H9 (cell line): ENCODE measurements at regions not wholly inside any gene's neighbourhood (a gene's known extent, or its start where the extent isn't known, plus 50 kb on each side); places are given as distances from the start of the nearest gene placed in this dataset.

Experiments used
- DNase-seq: peaks from one replicate; pipeline ENCODE4 v3.0.0-alpha.2; 2017
- H2AFZ ChIP-seq: one replicate; pipeline ENCODE4 v1.6.1; 2013; ENCODE audit warnings: mild to moderate bottlenecking, low read length, control low read depth, moderate library complexity
- H2AK5ac ChIP-seq: 2 replicates; pipeline ENCODE4 v1.6.1; 2013; ENCODE audit warnings: low read length, control low read depth, mixed read lengths; ENCODE audit not compliant: insufficient read length
- H2BK120ac ChIP-seq: one replicate; pipeline ENCODE4 v1.6.1; 2013; ENCODE audit warnings: low read depth, mild to moderate bottlenecking, low read length, control low read depth, inconsistent platforms; ENCODE audit not compliant: poor library complexity, severe bottlenecking
- H2BK12ac ChIP-seq: 2 replicates; pipeline ENCODE4 v1.6.1; 2013; ENCODE audit warnings: low read length, control low read depth, mixed read lengths, low read depth; ENCODE audit not compliant: insufficient read length
- H2BK15ac ChIP-seq: 2 replicates; pipeline ENCODE4 v1.6.1; 2013; ENCODE audit warnings: low read depth, low read length, control low read depth
- H2BK20ac ChIP-seq: one replicate; pipeline ENCODE4 v1.6.1; 2013; ENCODE audit warnings: low read depth, mild to moderate bottlenecking, low read length, control low read depth, inconsistent platforms; ENCODE audit not compliant: poor library complexity, severe bottlenecking
- H2BK5ac ChIP-seq: 2 replicates; pipeline ENCODE4 v1.6.1; 2013; ENCODE audit warnings: low read length, control low read depth, mixed read lengths; ENCODE audit not compliant: insufficient read length
- H3K14ac ChIP-seq: 2 replicates; pipeline ENCODE4 v1.6.1; 2013; ENCODE audit warnings: low read length, control low read depth; ENCODE audit not compliant: insufficient read depth
- H3K18ac ChIP-seq: 2 replicates; pipeline ENCODE4 v1.6.1; 2013; ENCODE audit warnings: low read depth, mild to moderate bottlenecking, mixed read lengths, low read length, control low read depth; ENCODE audit not compliant: insufficient read length
- H3K23ac ChIP-seq: 2 replicates; pipeline ENCODE4 v1.6.1; 2013; ENCODE audit warnings: low read length, control low read depth, mixed read lengths, low read depth; ENCODE audit not compliant: insufficient read length
- H3K23me2 ChIP-seq: 2 replicates; pipeline ENCODE4 v1.6.1; 2013; ENCODE audit warnings: low read depth, mild to moderate bottlenecking, mixed read lengths, low read length, control low read depth; ENCODE audit not compliant: insufficient read length, poor library complexity, severe bottlenecking
- H3K27ac ChIP-seq: 2 replicates; pipeline ENCODE4 v1.5.1; 2013; ENCODE audit warnings: low read length, control low read depth, mixed read lengths, low read depth; ENCODE audit not compliant: insufficient read length
- H3K27me3 ChIP-seq: 2 replicates; pipeline ENCODE4 v1.6.1; 2013; ENCODE audit warnings: low read length, control low read depth, inconsistent platforms; ENCODE audit not compliant: insufficient read depth
- H3K4ac ChIP-seq: 2 replicates; pipeline ENCODE4 v1.6.1; 2013; ENCODE audit warnings: low read depth, mild to moderate bottlenecking, control low read depth, inconsistent platforms, low read length, moderate library complexity
- H3K4me1 ChIP-seq: 2 replicates; pipeline ENCODE4 v1.6.1; 2013; ENCODE audit warnings: low read length, control low read depth, inconsistent platforms; ENCODE audit not compliant: insufficient read depth
- H3K4me2 ChIP-seq: 2 replicates; pipeline ENCODE4 v1.6.1; 2013; ENCODE audit warnings: low read length, control low read depth, mixed read lengths; ENCODE audit not compliant: insufficient read length, insufficient read depth
- H3K56ac ChIP-seq: 2 replicates; pipeline ENCODE4 v1.6.1; 2013; ENCODE audit warnings: low read depth, mild to moderate bottlenecking, mixed read lengths, low read length, control low read depth; ENCODE audit not compliant: insufficient read length
- H3K79me1 ChIP-seq: 2 replicates; pipeline ENCODE4 v1.6.1; 2013; ENCODE audit warnings: low read depth, mild to moderate bottlenecking, moderate library complexity, low read length, control low read depth, inconsistent platforms; ENCODE audit not compliant: insufficient read depth, poor library complexity, severe bottlenecking
- H3K79me2 ChIP-seq: 2 replicates; pipeline ENCODE4 v1.6.1; 2013; ENCODE audit warnings: low read length, control low read depth, inconsistent platforms; ENCODE audit not compliant: insufficient read depth
- H3K9ac ChIP-seq: 2 replicates; pipeline ENCODE4 v1.6.1; 2013; ENCODE audit warnings: low read length, control low read depth, mixed read lengths; ENCODE audit not compliant: insufficient read length; ENCODE audit errors: extremely low read depth
- H3K9me3 ChIP-seq: one replicate; pipeline ENCODE4 v1.6.1; 2013; ENCODE audit warnings: low read depth, low read length, inconsistent platforms; ENCODE audit not compliant: control insufficient read depth
- H3T11ph ChIP-seq: one replicate; pipeline ENCODE4 v1.6.1; 2013; ENCODE audit warnings: mild to moderate bottlenecking, low read length, control low read depth, inconsistent platforms
- H4K20me1 ChIP-seq: one replicate; pipeline ENCODE4 v1.6.1; 2013; ENCODE audit not compliant: control insufficient read depth, insufficient read length, insufficient read depth
- H4K5ac ChIP-seq: 2 replicates; pipeline ENCODE4 v1.6.1; 2013; ENCODE audit warnings: low read depth, mild to moderate bottlenecking, mixed read lengths, low read length, control low read depth; ENCODE audit not compliant: insufficient read length
- H4K8ac ChIP-seq: replicated peaks from 2 replicates; pipeline ENCODE4 v1.6.1; 2013; ENCODE audit warnings: low read length, control low read depth, mixed read lengths, low read depth; ENCODE audit not compliant: insufficient read length
- H4K91ac ChIP-seq: 2 replicates; pipeline ENCODE4 v1.6.1; 2013; ENCODE audit warnings: low read depth, mild to moderate bottlenecking, moderate library complexity, mixed read lengths, low read length, control low read depth; ENCODE audit not compliant: insufficient read length
- H3K27ac Mint-ChIP-seq, 3 experiments: 2 replicates in 2 of 3; 3 replicates in 1 of 3; pipeline ENCODE4 v1.8.0; 2020 to 2021; ENCODE audit warnings: mixed read lengths in 3 of 3, mild to moderate bottlenecking in 1 of 3, moderate library complexity in 1 of 3
- H3K27me3 Mint-ChIP-seq: 2 replicates; pipeline ENCODE4 v1.8.0; 2021; ENCODE audit warnings: low read depth, mild to moderate bottlenecking, moderate library complexity, mixed read lengths
- H3K36me3 Mint-ChIP-seq, 3 experiments: 2 replicates in 2 of 3; 3 replicates in 1 of 3; pipeline ENCODE4 v1.8.0; 2020 to 2021; ENCODE audit warnings: low read depth in 3 of 3, mixed read lengths in 3 of 3; ENCODE audit not compliant: insufficient read depth in 1 of 3
- H3K4me1 Mint-ChIP-seq, 2 experiments: 2 replicates each; pipeline ENCODE4 v1.8.0; 2020; ENCODE audit warnings: mixed read lengths in 2 of 2
- H3K4me3 Mint-ChIP-seq, 2 experiments: 2 replicates in 1 of 2; 3 replicates in 1 of 2; pipeline ENCODE4 v1.8.0; 2020 to 2021; ENCODE audit warnings: mild to moderate bottlenecking in 2 of 2, mixed read lengths in 2 of 2, moderate library complexity in 1 of 2
- H3K9me3 Mint-ChIP-seq, 2 experiments: 2 replicates in 1 of 2; 3 replicates in 1 of 2; pipeline ENCODE4 v1.8.0; 2020; ENCODE audit warnings: mild to moderate bottlenecking in 2 of 2, mixed read lengths in 2 of 2, moderate library complexity in 1 of 2
- CTCF ChIP-seq: fragments of 200-600 bp; sonication (generic); conservative IDR thresholded peaks from 3 replicates; pipeline ENCODE4 v1.8.0; 2021; ENCODE audit warnings: antibody characterized with exemption, mild to moderate bottlenecking
- WGBS: extraction: QIAGEN DNeasy Blood & Tissue Kit; methylation state at CpG from one replicate; pipeline ENCODE4 v1.1.7; 2013; ENCODE audit warnings: missing lambda C conversion rate, low lambda C conversion rate, mixed read lengths; ENCODE audit not compliant: insufficient read length; ENCODE audit errors: extremely low coverage; 5-methylcytosine and 5-hydroxymethylcytosine counted together

DNA sequence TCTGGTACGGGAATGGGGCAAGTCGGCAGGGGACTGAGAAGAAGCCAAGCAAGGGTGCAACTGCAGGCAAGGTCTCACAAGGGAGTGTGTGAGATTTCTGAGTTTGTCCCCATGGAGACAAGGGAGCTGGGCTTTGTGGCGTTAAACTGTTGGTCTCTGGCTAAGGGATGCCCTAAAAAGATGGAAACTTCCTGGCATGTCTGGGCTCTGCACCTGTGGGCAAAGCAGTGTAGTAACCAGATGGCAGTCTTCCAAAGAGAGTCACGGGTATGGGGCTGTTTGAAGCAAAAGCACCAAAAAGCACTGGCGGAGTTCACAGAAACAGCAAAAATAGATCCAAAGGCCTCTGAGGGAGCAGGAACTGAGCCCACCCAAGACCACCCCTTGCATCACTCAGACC lies 104.8 kb upstream of the SLC44A3 start:
- Histone ChIP-seq H4K20me1 (no peaks in the 10 kb centered on the region), H3K27ac (no peak overlapping the region), H3K23me2 (no peaks in the 10 kb centered on the region), H3K56ac (no peak overlapping the region), H4K8ac (no peak overlapping the region), H3K23ac (no peak overlapping the region), H2AK5ac (no peak overlapping the region), H2BK5ac (no peak overlapping the region), H2BK15ac (no peak overlapping the region), H3K9ac (no peak overlapping the region), H4K91ac (no peak overlapping the region), H3K4me1 (0 out of 2 replicates have a peak, but pooled peaks cover 3% of the 10 kb centered on the region), H3K79me1 (no peaks in the 10 kb centered on the region), H4K5ac (no peak overlapping the region), H2BK20ac (no peak overlapping the region), H2BK120ac (peak overlapping the region; percentile 65), H3K79me2 (no peaks in the 10 kb centered on the region), H2AFZ (no peak overlapping the region), H3K27me3 (no peaks in the 10 kb centered on the region), H3K4ac (no peak overlapping the region), H3K14ac (0 out of 2 replicates have a peak overlapping the region, but pooled peaks have one; percentile 24), H2BK12ac (no peak overlapping the region), H3K4me2 (no peak overlapping the region), H3T11ph (no peak overlapping the region), H3K18ac (no peak overlapping the region), H3K9me3 (no peaks in the 10 kb centered on the region)
- Mint-ChIP-seq H3K27ac (peak overlapping the region in 2 of 3 experiments; percentile 22 to 70; a peak in 2 of 7 replicates), H3K9me3 (no peaks in the 10 kb centered on the region), H3K27me3 (no peaks in the 10 kb centered on the region), H3K4me3 (no peak overlapping the region), H3K36me3 (peaks cover 0 to 2% (median 0%) of the 10 kb centered on the region in 3 experiments; a peak in 2 of 7 replicates), H3K4me1 (peaks cover 14 to 22% of the 10 kb centered on the region in 2 experiments)
- WGBS = no CpG with 5 or more reads among the region's 5 CpGs
- no peak for TF ChIP-seq CTCF
- DNase-seq = no peak
